ENCODE measurements at regions not wholly inside any gene's neighbourhood (a gene's known extent, or its start where the extent isn't known, plus 50 kb on each side); places are given as distances from the start of the nearest gene placed in this dataset.

- TF ChIP-seq POLR2A (IDR thresholded peaks at IDR 0.05) (no peak), CTCF (IDR thresholded peaks at IDR 0.05) (no peak), EP300 (IDR thresholded peaks at IDR 0.05; ENCODE audit: low read depth) (no peak)
These were observed 232.1 kb downstream of the TMX3 start for GRCh38 chr18:68482815-68483214.
